HG02885 (cell line): ENCODE measurements at regions not wholly inside any gene's neighbourhood (a gene's known extent, or its start where the extent isn't known, plus 50 kb on each side); places are given as distances from the start of the nearest gene placed in this dataset.
"Not testable (repeated sequence)": the region's sequence is repeated elsewhere in the genome, so short reads cannot be mapped to it uniquely, and the experiment has no call there.

ENCODE experiments used
- ATAC-seq: cut with Tn5 transposase; IDR thresholded peaks from one replicate; pipeline ENCODE4 v1.9.1; 2021; ENCODE audit warnings: mild to moderate bottlenecking; ENCODE audit not compliant: unreplicated experiment, poor library complexity

- ATAC-seq = no peak
These were observed 128.6 kb upstream of the KCTD7 start for GRCh38 chr7:66500087-66500486.

GRCh38 chr7:66502230-66503035, 126.2 kb upstream of the KCTD7 start:
- no peak for ATAC-seq

GRCh38 chr7:66503036-66503370, 125.7 kb upstream of the KCTD7 start:
- ATAC-seq = no peak

- no peak for ATAC-seq
These were observed 125.1 kb upstream of the KCTD7 start for GRCh38 chr7:66503551-66504031.

GRCh38 chr7:66504131-66504530, 124.5 kb upstream of the KCTD7 start:
- ATAC-seq = no peak

- no peak for ATAC-seq
These were observed 123.7 kb upstream of the KCTD7 start for GRCh38 chr7:66505009-66505408.

- ATAC-seq = no peak
These were observed 122.9 kb upstream of the KCTD7 start for GRCh38 chr7:66505531-66506451.

- ATAC-seq = not testable (repeated sequence)
These were observed 122.0 kb upstream of the KCTD7 start for GRCh38 chr7:66506703-66507102.

GRCh38 chr7:66507764-66508296, 120.9 kb upstream of the KCTD7 start:
- ATAC-seq = no peak

- ATAC-seq = no peak
These were observed 120.2 kb upstream of the KCTD7 start for GRCh38 chr7:66508431-66508830.

- ATAC-seq = no peak
These were observed 114.6 kb upstream of the KCTD7 start for GRCh38 chr7:66514050-66514449.

- no peak for ATAC-seq
These were observed 111.3 kb upstream of the KCTD7 start for GRCh38 chr7:66517212-66517909.

- ATAC-seq = no peak
These were observed 110.5 kb upstream of the KCTD7 start for GRCh38 chr7:66518151-66518691.

GRCh38 chr7:66521675-66522074, 107.0 kb upstream of the KCTD7 start:
- no peak for ATAC-seq

GRCh38 chr7:66522518-66522917, 106.2 kb upstream of the KCTD7 start:
- no peak for ATAC-seq

- ATAC-seq = no peak
These were observed 105.3 kb upstream of the KCTD7 start for GRCh38 chr7:66523409-66523808.

- ATAC-seq = no peak
These were observed 103.9 kb upstream of the KCTD7 start for GRCh38 chr7:66524738-66525137.

- ATAC-seq = not testable (repeated sequence)
These were observed 101.9 kb upstream of the KCTD7 start for GRCh38 chr7:66526782-66527181.

GRCh38 chr7:66528652-66529051, 100.0 kb upstream of the KCTD7 start:
- no peak for ATAC-seq
